Transverse colon (tissue), 4 donors: ENCODE measurements at regions not wholly inside any gene's neighbourhood (a gene's known extent, or its start where the extent isn't known, plus 50 kb on each side); places are given as distances from the start of the nearest gene placed in this dataset.

ENCODE experiments used
- CTCF ChIP-seq, 5 experiments: fragments of 200-600 bp in 3 of 5; fragments of 450-650 bp in 2 of 5; sonication (generic) in 3 of 5; IDR thresholded peaks; 1 replicate in 2 of 5; 2 replicates in 3 of 5; pipeline ENCODE4 v1.5.1; 2016 to 2017; ENCODE audit warnings: antibody characterized with exemption in 5 of 5, inconsistent platforms in 3 of 5, mild to moderate bottlenecking in 2 of 5, moderate library complexity in 1 of 5
- POLR2AphosphoS5 ChIP-seq, 3 donors: sonication (generic); formaldehyde crosslinking; IDR thresholded peaks; one replicate each; pipeline ENCODE4 v1.6.1; 2016; ENCODE audit warnings: antibody characterized with exemption in 3 of 3

- TF ChIP-seq CTCF (IDR thresholded peaks at IDR 0.05): no peak
- no peak for TF ChIP-seq POLR2AphosphoS5 (IDR thresholded peaks at IDR 0.05)
These were observed 229.9 kb upstream of the PITX2 start for GRCh38 chr4:110852793-110853192.
